Endodermal cell (in vitro differentiated cells): ENCODE measurements at regions not wholly inside any gene's neighbourhood (a gene's known extent, or its start where the extent isn't known, plus 50 kb on each side); places are given as distances from the start of the nearest gene placed in this dataset.

ENCODE experiments used
- DNase-seq: peaks from one replicate; pipeline ENCODE4 v3.0.0-alpha.2; 2017
- H3K27ac ChIP-seq: 2 replicates; pipeline ENCODE4 v1.5.1; 2013; ENCODE audit warnings: mild to moderate bottlenecking, low read depth, low read length, moderate library complexity
- H3K27me3 ChIP-seq: 2 replicates; pipeline ENCODE4 v1.6.1; 2013; ENCODE audit warnings: mild to moderate bottlenecking, low read length, moderate library complexity; ENCODE audit not compliant: insufficient read depth, control insufficient read depth, poor library complexity, severe bottlenecking
- H3K36me3 ChIP-seq: 2 replicates; pipeline ENCODE4 v1.7.0; 2013; ENCODE audit warnings: mild to moderate bottlenecking, low read length, moderate library complexity; ENCODE audit not compliant: control insufficient read depth, insufficient read depth
- H3K4me1 ChIP-seq: one replicate; pipeline ENCODE4 v1.7.0; 2013; ENCODE audit warnings: low read length; ENCODE audit not compliant: control insufficient read depth, insufficient read depth
- H3K4me3 ChIP-seq: 2 replicates; pipeline ENCODE4 v1.5.1; 2013; ENCODE audit warnings: mild to moderate bottlenecking, low read length, moderate library complexity
- H3K9ac ChIP-seq: 2 replicates; pipeline ENCODE4 v1.6.1; 2013; ENCODE audit warnings: mild to moderate bottlenecking, low read length, moderate library complexity; ENCODE audit not compliant: poor library complexity, severe bottlenecking; ENCODE audit errors: extremely low read depth
- H3K9me3 ChIP-seq: 2 replicates; pipeline ENCODE4 v1.6.1; 2013; ENCODE audit warnings: mild to moderate bottlenecking, low read length, moderate library complexity; ENCODE audit not compliant: control insufficient read depth
- H3K27ac Mint-ChIP-seq: 2 replicates; pipeline ENCODE4 v1.8.0; 2020; ENCODE audit warnings: mixed read lengths
- H3K27me3 Mint-ChIP-seq: 2 replicates; pipeline ENCODE4 v1.8.0; 2021; ENCODE audit warnings: mild to moderate bottlenecking, mixed read lengths; ENCODE audit not compliant: insufficient read depth
- H3K36me3 Mint-ChIP-seq: 2 replicates; pipeline ENCODE4 v1.8.0; 2020; ENCODE audit warnings: low read depth, mixed read lengths
- H3K4me1 Mint-ChIP-seq: 2 replicates; pipeline ENCODE4 v1.8.0; 2020; ENCODE audit warnings: mixed read lengths
- H3K4me3 Mint-ChIP-seq: 2 replicates; pipeline ENCODE4 v1.8.0; 2020; ENCODE audit warnings: mild to moderate bottlenecking, moderate library complexity, mixed read lengths
- H3K9me3 Mint-ChIP-seq: 2 replicates; pipeline ENCODE4 v1.8.0; 2020; ENCODE audit warnings: mild to moderate bottlenecking, mixed read lengths
- CTCF ChIP-seq: fragments of 200-600 bp; sonication (generic); conservative IDR thresholded peaks from 2 replicates; pipeline ENCODE4 v1.5.0; 2021; ENCODE audit warnings: antibody characterized with exemption, mild to moderate bottlenecking
- WGBS, 2 experiments: methylation state at CpG; one replicate each; pipeline versions ENCODE4 v1.1.5 to v1.1.7; 2013; ENCODE audit warnings: missing lambda C conversion rate in 2 of 2, mixed read lengths in 1 of 2; ENCODE audit not compliant: insufficient coverage in 1 of 2, insufficient read length in 1 of 2; 5-methylcytosine and 5-hydroxymethylcytosine counted together

DNA sequence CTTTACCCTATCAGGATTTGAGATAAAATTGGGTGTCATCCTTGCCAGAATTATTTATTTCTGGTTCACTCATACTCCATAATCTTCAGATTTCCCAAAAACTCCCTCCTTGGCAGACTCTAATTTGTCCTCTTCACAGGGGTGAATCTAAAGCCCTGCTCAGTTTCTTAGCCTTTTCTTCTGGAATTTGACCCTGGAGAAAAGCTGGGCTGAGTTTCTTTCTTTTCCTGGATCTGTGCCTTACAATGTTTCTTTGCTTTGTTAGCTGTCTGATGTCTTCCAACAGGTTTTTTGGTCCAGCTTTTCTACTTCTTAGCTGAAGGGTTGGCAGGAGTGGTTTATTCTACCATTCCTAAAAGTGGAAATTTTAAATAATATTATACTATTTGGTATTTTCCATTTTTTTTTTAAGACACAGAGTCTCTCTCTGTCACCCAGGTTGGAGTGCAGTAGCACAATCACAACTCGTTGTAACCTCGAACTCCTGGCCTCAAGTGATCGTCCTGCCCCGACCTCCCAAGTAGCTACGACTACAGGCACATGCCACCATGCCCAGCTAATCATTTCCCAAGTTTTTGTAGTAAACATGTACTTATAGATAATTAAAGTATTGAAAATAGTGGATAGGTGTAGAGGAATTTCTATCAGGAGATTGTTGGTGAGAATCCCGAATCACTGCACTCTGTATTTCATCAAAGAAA lies 138.4 kb upstream of the TWIST2 start:
- Mint-ChIP-seq H3K27me3 (peaks cover 5% of the 10 kb centered on the region), H3K36me3 (no peaks in the 10 kb centered on the region), H3K4me1 (no peaks in the 10 kb centered on the region), H3K4me3 (no peak overlapping the region), H3K27ac (no peak overlapping the region), H3K9me3 (no peaks in the 10 kb centered on the region)
- no peak for TF ChIP-seq CTCF
- DNase-seq, result peak; percentile 3
- Histone ChIP-seq H3K9me3 (no peaks in the 10 kb centered on the region), H3K4me3 (no peak overlapping the region), H3K4me1 (no peaks in the 10 kb centered on the region), H3K9ac (no peak overlapping the region), H3K27me3 (peaks cover 3% of the 10 kb centered on the region), H3K27ac (no peak overlapping the region), H3K36me3 (no peaks in the 10 kb centered on the region)
- WGBS, 2 experiments, result 96 to 100% methylated on average over 3 to 6 of the region's 6 CpGs

DNA sequence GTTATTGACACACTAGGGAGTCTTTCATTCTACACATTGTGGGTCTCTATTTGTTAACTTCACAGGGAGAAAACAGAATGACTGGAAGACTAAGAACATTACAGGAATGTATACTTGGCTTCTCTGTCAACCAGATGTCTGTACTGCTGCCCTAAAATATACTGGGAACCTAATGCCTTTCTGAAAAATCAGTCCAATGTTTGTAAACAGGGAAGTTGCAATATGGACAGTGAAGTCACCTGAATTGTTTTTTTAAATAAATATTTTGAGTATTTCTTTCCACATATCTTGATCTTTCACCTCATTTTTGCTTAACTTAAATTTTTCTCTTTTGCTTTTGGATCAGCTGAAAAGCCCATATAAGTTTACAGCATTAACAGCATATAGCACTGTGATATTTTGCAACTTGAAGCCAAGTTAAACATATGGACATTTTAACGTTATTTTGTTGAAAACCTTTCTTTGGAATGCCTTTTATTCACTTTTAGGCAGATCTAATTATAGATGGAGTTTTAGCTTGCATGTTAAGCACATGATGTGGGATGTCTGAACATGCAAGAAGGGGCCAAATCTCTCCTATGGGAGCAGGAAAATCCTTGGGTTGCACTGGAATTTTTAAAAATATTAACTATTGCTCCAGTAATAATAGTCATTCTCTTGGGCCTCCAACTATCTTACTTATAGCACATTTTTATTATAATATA lies 137.7 kb upstream of the TWIST2 start:
- Mint-ChIP-seq H3K27ac (no peak overlapping the region), H3K9me3 (no peaks in the 10 kb centered on the region), H3K36me3 (no peaks in the 10 kb centered on the region), H3K4me3 (no peak overlapping the region), H3K27me3 (peaks cover 5% of the 10 kb centered on the region), H3K4me1 (no peaks in the 10 kb centered on the region)
- H3K9ac ChIP-seq, result no peak overlapping the region
- no peak for TF ChIP-seq CTCF
- no peak overlapping the region for H3K4me3 ChIP-seq
- WGBS, 2 experiments, result 63 to 88% methylated on average over 1 of the region's 1 CpG
- H3K27me3 ChIP-seq, result peaks cover 3% of the 10 kb centered on the region
- no peaks in the 10 kb centered on the region for H3K36me3 ChIP-seq
- no peaks in the 10 kb centered on the region for H3K9me3 ChIP-seq
- no peaks in the 10 kb centered on the region for H3K4me1 ChIP-seq
- DNase-seq, result no peak
- no peak overlapping the region for H3K27ac ChIP-seq

- H3K4me3 Mint-ChIP-seq, result no peak overlapping the region
- H3K27me3 ChIP-seq, result peaks cover 3% of the 10 kb centered on the region
- H3K27ac Mint-ChIP-seq, result no peak overlapping the region
- H3K36me3 Mint-ChIP-seq, result no peaks in the 10 kb centered on the region
- WGBS, 2 experiments, result 94 to 100% methylated on average over 3 to 4 of the region's 4 CpGs
- H3K9me3 ChIP-seq, result no peaks in the 10 kb centered on the region
- peaks cover 5% of the 10 kb centered on the region for H3K27me3 Mint-ChIP-seq
- H3K4me1 Mint-ChIP-seq, result no peaks in the 10 kb centered on the region
- no peaks in the 10 kb centered on the region for H3K36me3 ChIP-seq
- no peaks in the 10 kb centered on the region for H3K4me1 ChIP-seq
- H3K4me3 ChIP-seq, result no peak overlapping the region
- DNase-seq, result no peak
- H3K27ac ChIP-seq, result no peak overlapping the region
- H3K9me3 Mint-ChIP-seq, result no peaks in the 10 kb centered on the region
- H3K9ac ChIP-seq, result no peak overlapping the region
- no peak for TF ChIP-seq CTCF
Observed at GRCh38 chr2:238710787-238711186, 137.1 kb upstream of the TWIST2 start.
